Left lung (tissue), 4 donors: ENCODE measurements at regions not wholly inside any gene's neighbourhood (a gene's known extent, or its start where the extent isn't known, plus 50 kb on each side); places are given as distances from the start of the nearest gene placed in this dataset.

Experiments
- ATAC-seq: fragments of 200-7000 bp; cut with Tn5 transposase; one replicate; pipeline ENCODE4 v1.9.1; 2020; ENCODE audit warnings: moderate library complexity
- DNase-seq, 4 donors: peaks; one replicate each; pipeline ENCODE4 v3.0.0-alpha.2; 2013 to 2020
- H3K27ac ChIP-seq, 2 donors: fragments of 200-600 bp; sonication (generic) in 1 of 2; one replicate each; pipeline versions ENCODE4 v1.5.0 to v1.8.0; 2020 to 2021
- H3K27me3 ChIP-seq, 2 donors: fragments of 200-600 bp; sonication (generic) in 1 of 2; one replicate each; pipeline versions ENCODE4 v1.5.0 to v1.8.0; 2020 to 2021
- H3K36me3 ChIP-seq, 2 donors: fragments of 200-600 bp; sonication (generic) in 1 of 2; one replicate each; pipeline versions ENCODE4 v1.5.0 to v1.8.0; 2020 to 2021
- H3K4me1 ChIP-seq, 2 donors: fragments of 200-600 bp; one replicate each; pipeline ENCODE4 v1.8.0; 2021
- H3K4me3 ChIP-seq, 2 donors: fragments of 200-600 bp; sonication (generic) in 1 of 2; one replicate each; pipeline versions ENCODE4 v1.5.0 to v1.8.0; 2020 to 2021; ENCODE audit warnings: mild to moderate bottlenecking in 1 of 2
- H3K9me3 ChIP-seq, 2 donors: fragments of 200-600 bp; sonication (generic) in 1 of 2; one replicate each; pipeline versions ENCODE4 v1.5.0 to v1.8.0; 2020 to 2021
- intact Hi-C, 2 donors: fragments of 100-400 bp; cut with DNase I; formaldehyde crosslinking; loops; one replicate each; pipeline versions ENCODE4 v1.11.2 to v1.14.2; 2022
- TF ChIP-seq, protein P1 (sequence below), 2 donors: fragments of 200-600 bp; sonication (generic) in 1 of 2; IDR thresholded peaks; one replicate each; pipeline versions ENCODE4 v1.5.0 to v1.8.0; 2021; ENCODE audit warnings: antibody characterized with exemption in 2 of 2
- donor health status: DM: no; HTN: yes; CAD: no.
- donor health status: DM: no; HTN: no; CAD: no.

DNA sequence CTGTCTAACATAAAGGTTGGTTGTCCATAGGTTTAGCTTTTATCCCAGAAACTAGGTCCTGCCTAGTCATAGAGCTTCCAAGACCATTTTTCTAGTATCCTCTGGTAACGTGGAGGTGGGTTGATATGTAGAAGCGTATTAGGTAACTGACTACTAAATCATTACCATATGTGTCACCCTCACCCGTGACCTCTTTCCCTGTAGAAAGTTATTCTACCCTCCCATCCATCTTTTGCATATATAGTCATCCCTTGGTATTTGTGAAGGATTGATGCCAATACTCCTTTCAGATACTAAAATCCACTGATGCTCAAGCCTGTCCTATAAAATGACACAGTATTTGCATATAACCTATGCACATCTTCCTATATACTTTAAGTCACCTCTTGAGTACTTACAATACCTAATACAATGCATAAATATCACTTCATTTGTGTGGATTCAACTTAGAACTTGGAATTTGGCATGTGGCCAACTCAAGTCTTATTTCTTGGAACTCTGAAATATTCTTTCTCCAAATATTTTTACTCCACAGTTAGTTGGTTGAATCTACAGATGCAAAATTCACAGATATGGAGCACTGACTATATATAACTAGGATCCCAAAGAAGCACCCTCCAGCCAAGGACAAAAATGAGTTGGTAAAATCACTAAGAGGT, 497.0 kb upstream of the TENM4 start:
- Histone ChIP-seq H3K27me3 (no peaks in the 10 kb centered on the region), H3K4me1 (no peaks in the 10 kb centered on the region), H3K27ac (no peak overlapping the region), H3K9me3 (no peaks in the 10 kb centered on the region), H3K4me3 (no peak overlapping the region), H3K36me3 (no peaks in the 10 kb centered on the region)
- no peak for ATAC-seq
- intact Hi-C loops = no loop called here
- peak in 1 of 4 donors; percentile 2 for DNase-seq
- TF ChIP-seq, protein P1, sequence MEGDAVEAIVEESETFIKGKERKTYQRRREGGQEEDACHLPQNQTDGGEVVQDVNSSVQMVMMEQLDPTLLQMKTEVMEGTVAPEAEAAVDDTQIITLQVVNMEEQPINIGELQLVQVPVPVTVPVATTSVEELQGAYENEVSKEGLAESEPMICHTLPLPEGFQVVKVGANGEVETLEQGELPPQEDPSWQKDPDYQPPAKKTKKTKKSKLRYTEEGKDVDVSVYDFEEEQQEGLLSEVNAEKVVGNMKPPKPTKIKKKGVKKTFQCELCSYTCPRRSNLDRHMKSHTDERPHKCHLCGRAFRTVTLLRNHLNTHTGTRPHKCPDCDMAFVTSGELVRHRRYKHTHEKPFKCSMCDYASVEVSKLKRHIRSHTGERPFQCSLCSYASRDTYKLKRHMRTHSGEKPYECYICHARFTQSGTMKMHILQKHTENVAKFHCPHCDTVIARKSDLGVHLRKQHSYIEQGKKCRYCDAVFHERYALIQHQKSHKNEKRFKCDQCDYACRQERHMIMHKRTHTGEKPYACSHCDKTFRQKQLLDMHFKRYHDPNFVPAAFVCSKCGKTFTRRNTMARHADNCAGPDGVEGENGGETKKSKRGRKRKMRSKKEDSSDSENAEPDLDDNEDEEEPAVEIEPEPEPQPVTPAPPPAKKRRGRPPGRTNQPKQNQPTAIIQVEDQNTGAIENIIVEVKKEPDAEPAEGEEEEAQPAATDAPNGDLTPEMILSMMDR (IDR thresholded peaks at IDR 0.05) = no peak

DNA sequence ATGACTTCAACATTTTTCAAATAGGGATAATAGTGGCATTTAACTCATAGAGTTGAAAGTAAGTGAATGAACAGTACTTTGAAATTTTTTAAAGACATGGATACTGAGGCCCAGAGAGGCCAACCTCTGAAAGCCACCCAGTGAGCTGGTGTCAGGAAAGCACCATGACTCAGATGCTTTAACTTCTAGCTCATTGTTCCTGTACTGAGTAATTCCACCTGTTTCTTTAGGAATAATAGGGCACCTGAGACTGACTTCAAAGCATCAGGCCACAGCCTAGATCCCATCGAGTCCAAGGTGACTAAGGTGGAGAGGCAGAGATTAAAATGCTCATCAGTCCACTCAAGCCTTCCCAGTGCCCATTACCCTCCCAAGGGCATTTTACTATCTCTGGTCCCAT, 491.8 kb upstream of the TENM4 start:
- intact Hi-C loops = no loop called here
- no peaks in the 10 kb centered on the region for H3K9me3 ChIP-seq
- ATAC-seq (no peak), DNase-seq (no peak)
- TF ChIP-seq, protein P1 (IDR thresholded peaks at IDR 0.05) = no peak
- H3K27ac ChIP-seq = no peak overlapping the region
- no peaks in the 10 kb centered on the region for H3K36me3 ChIP-seq
- H3K27me3 ChIP-seq = no peaks in the 10 kb centered on the region
- H3K4me3 ChIP-seq = no peak overlapping the region
- no peaks in the 10 kb centered on the region for H3K4me1 ChIP-seq

DNA sequence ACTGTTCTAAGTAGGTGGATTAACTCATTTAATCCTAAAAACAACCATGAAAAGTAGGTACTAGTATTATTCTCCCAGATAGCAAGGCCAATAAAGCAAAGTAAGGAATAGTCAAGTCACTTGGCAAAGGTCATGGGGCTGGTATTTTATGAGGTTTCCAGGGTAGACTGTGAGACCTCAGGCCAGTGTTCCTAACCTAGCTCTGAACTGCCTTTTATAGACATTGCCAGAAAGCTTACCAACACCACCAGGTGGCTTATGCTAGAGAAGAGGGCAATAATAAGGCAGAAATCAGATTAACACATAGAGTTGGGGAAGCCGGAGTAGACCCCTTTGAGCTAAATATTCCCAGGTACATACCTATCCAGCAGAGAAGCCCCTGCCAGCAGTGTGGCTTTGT, 490.9 kb upstream of the TENM4 start:
- Histone ChIP-seq H3K36me3 (no peaks in the 10 kb centered on the region), H3K9me3 (no peaks in the 10 kb centered on the region), H3K27ac (no peak overlapping the region), H3K4me1 (no peaks in the 10 kb centered on the region), H3K27me3 (no peaks in the 10 kb centered on the region), H3K4me3 (no peak overlapping the region)
- no peak for ATAC-seq
- intact Hi-C loops = no loop called here
- DNase-seq = no peak
- TF ChIP-seq, protein P1 (IDR thresholded peaks at IDR 0.05) = no peak

DNA sequence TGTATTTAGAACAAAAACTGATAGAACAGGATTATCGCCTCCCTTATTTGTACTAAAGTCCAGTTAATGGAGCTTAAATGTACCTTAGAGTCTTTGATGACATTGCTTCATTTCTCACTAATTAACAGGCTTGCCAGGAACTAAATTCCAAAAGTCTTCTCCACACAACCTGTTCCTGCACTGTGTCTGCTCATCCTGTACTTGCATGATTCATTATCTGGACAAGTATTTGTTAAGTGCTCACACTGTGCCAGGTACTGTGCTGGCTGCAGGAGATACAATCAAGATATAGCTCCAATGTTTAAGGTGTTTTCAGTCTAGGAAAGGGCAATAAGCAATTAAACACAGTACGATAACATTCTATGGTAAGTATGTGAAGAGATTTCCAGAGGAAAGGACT, 485.9 kb upstream of the TENM4 start:
- intact Hi-C loops = no loop called here
- H3K27me3 ChIP-seq = no peaks in the 10 kb centered on the region
- no peak overlapping the region for H3K27ac ChIP-seq
- H3K4me3 ChIP-seq = no peak overlapping the region
- no peaks in the 10 kb centered on the region for H3K4me1 ChIP-seq
- no peaks in the 10 kb centered on the region for H3K9me3 ChIP-seq
- TF ChIP-seq, protein P1 (IDR thresholded peaks at IDR 0.05) = no peak
- ATAC-seq = no peak
- no peaks in the 10 kb centered on the region for H3K36me3 ChIP-seq
- DNase-seq = no peak

DNA sequence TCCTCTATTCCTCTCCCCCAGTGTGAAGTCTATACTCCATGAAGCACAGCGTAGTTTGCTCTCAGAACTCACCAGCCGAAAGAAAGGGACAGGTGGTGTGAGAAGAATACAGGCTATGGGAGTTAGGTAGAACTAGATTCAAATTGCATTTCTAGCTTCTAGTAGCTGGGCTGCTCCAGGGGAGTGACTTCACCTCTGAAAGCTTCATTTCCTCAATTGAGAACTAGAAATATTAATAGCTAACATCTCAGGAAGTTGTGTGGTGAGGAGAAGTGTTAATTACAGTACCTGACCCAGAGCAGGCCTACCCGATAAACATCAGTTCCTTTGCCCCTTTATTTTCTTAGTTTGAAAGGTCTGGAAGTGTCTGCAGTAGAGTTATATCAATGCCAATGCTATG, 484.7 kb upstream of the TENM4 start:
- DNase-seq = no peak
- no peaks in the 10 kb centered on the region for H3K9me3 ChIP-seq

More for the DNA sequence above, 484.7 kb upstream of the TENM4 start:
- ATAC-seq = no peak
- no peak overlapping the region for H3K27ac ChIP-seq
- intact Hi-C loops = no loop called here
- H3K36me3 ChIP-seq = no peaks in the 10 kb centered on the region
- no peaks in the 10 kb centered on the region for H3K27me3 ChIP-seq
- TF ChIP-seq, protein P1 (IDR thresholded peaks at IDR 0.05) = no peak
- no peaks in the 10 kb centered on the region for H3K4me1 ChIP-seq
- H3K4me3 ChIP-seq = no peak overlapping the region
